Smooth muscle cell (in vitro differentiated cells): ENCODE measurements at regions not wholly inside any gene's neighbourhood (a gene's known extent, or its start where the extent isn't known, plus 50 kb on each side); places are given as distances from the start of the nearest gene placed in this dataset.
"Not testable (repeated sequence)": the region's sequence is repeated elsewhere in the genome, so short reads cannot be mapped to it uniquely, and the experiment has no call there.

Experiments used
- DNase-seq: peaks from one replicate; lab custom pipeline; 2025; ENCODE audit not compliant: unreplicated experiment; lab: John Stamatoyannopoulos, UW
- H2AFZ ChIP-seq: fragments of 200-600 bp; sonication (generic); 2 replicates; pipeline ENCODE4 v1.6.0; 2016; ENCODE audit warnings: antibody characterized with exemption, low read depth, mild to moderate bottlenecking
- H3F3A ChIP-seq: fragments of 200-600 bp; sonication (generic); 2 replicates; pipeline ENCODE4 v1.6.0; 2017; ENCODE audit warnings: antibody characterized with exemption, low read depth
- H3K27ac ChIP-seq: fragments of 200-600 bp; sonication (generic); 2 replicates; pipeline ENCODE4 v1.5.1; 2016; ENCODE audit warnings: low read depth, mild to moderate bottlenecking
- H3K27me3 ChIP-seq: fragments of 200-600 bp; sonication (generic); 2 replicates; pipeline ENCODE4 v1.6.1; 2016; ENCODE audit warnings: low read depth, mild to moderate bottlenecking
- H3K36me3 ChIP-seq: fragments of 200-600 bp; sonication (generic); 2 replicates; pipeline ENCODE4 v1.5.1; 2016; ENCODE audit warnings: low read depth
- H3K4me1 ChIP-seq: fragments of 200-600 bp; sonication (generic); 2 replicates; pipeline ENCODE4 v1.5.1; 2016; ENCODE audit warnings: low read depth
- H3K4me2 ChIP-seq: fragments of 200-600 bp; sonication (generic); 2 replicates; pipeline ENCODE4 v1.6.0; 2016; ENCODE audit warnings: mild to moderate bottlenecking
- H3K4me3 ChIP-seq: fragments of 200-600 bp; sonication (generic); 2 replicates; pipeline ENCODE4 v1.5.1; 2016; ENCODE audit warnings: mild to moderate bottlenecking
- H3K79me2 ChIP-seq: fragments of 200-600 bp; sonication (generic); 2 replicates; pipeline ENCODE4 v1.6.0; 2016; ENCODE audit warnings: low read depth, mild to moderate bottlenecking
- H3K9ac ChIP-seq: fragments of 200-600 bp; sonication (generic); 2 replicates; pipeline ENCODE4 v1.6.0; 2016; ENCODE audit warnings: low read depth
- H3K9me3 ChIP-seq: fragments of 200-600 bp; sonication (generic); replicated peaks from 2 replicates; pipeline ENCODE4 v1.5.1; 2016; ENCODE audit warnings: low read depth
- H4K20me1 ChIP-seq: fragments of 200-600 bp; sonication (generic); 2 replicates; pipeline ENCODE4 v1.6.0; 2016; ENCODE audit warnings: low read depth
- WGBS: methylation state at CpG from one replicate; pipeline ENCODE4 v1.1.7; 2016; ENCODE audit warnings: low lambda C conversion rate; 5-methylcytosine and 5-hydroxymethylcytosine counted together
- TF ChIP-seq, protein P1 (sequence below): fragments of 200-600 bp; sonication (generic); IDR thresholded peaks from 2 replicates; pipeline ENCODE4 v1.5.1; 2017; ENCODE audit warnings: borderline replicate concordance, mild to moderate bottlenecking, antibody characterized with exemption; ENCODE audit not compliant: insufficient read depth, poor library complexity, severe bottlenecking

- no peak overlapping the region for H3K4me2 ChIP-seq
- no peak overlapping the region for H3K9ac ChIP-seq
- no peaks in the 10 kb centered on the region for H3K9me3 ChIP-seq
- no peaks in the 10 kb centered on the region for H3K27me3 ChIP-seq
- no peak overlapping the region for H2AFZ ChIP-seq
- no peak overlapping the region for H3K27ac ChIP-seq
- no peak overlapping the region for H3K4me3 ChIP-seq
- DNase-seq = no peak
- H4K20me1 ChIP-seq = no peaks in the 10 kb centered on the region
- no peaks in the 10 kb centered on the region for H3K36me3 ChIP-seq
- TF ChIP-seq, protein P1, sequence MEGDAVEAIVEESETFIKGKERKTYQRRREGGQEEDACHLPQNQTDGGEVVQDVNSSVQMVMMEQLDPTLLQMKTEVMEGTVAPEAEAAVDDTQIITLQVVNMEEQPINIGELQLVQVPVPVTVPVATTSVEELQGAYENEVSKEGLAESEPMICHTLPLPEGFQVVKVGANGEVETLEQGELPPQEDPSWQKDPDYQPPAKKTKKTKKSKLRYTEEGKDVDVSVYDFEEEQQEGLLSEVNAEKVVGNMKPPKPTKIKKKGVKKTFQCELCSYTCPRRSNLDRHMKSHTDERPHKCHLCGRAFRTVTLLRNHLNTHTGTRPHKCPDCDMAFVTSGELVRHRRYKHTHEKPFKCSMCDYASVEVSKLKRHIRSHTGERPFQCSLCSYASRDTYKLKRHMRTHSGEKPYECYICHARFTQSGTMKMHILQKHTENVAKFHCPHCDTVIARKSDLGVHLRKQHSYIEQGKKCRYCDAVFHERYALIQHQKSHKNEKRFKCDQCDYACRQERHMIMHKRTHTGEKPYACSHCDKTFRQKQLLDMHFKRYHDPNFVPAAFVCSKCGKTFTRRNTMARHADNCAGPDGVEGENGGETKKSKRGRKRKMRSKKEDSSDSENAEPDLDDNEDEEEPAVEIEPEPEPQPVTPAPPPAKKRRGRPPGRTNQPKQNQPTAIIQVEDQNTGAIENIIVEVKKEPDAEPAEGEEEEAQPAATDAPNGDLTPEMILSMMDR = no peak
- H3F3A ChIP-seq = no peaks in the 10 kb centered on the region
- no peaks in the 10 kb centered on the region for H3K79me2 ChIP-seq
- 74% methylated on average over 5 of the region's 5 CpGs for WGBS
- H3K4me1 ChIP-seq = peaks cover 13% of the 10 kb centered on the region
These were observed 575.7 kb upstream of the CDH11 start for GRCh38 chr16:65697521-65697920.

DNA sequence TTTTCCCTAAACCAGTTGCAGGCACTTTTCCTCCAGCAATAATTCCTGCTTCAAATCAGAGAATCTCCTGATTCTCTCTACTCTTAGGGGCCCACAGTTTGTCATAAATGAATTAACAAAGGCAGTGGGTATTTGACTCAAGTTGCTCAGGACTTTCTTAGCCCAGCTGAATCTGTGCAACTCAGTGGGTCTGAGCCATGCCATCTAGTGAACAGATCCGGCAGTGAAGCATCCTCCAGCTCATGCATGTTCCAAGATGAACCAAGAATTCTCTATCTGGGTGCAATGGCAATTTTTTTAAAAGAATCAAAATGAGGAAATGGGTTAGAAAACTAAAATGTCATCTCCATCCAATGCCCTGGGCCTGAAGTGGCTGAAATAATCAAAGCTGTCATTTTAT is 575.2 kb upstream of the CDH11 start:
- TF ChIP-seq, protein P1 = no peak
- H3K4me3 ChIP-seq = no peak overlapping the region
- no peaks in the 10 kb centered on the region for H3F3A ChIP-seq
- H3K4me2 ChIP-seq = no peak overlapping the region
- no peaks in the 10 kb centered on the region for H3K27me3 ChIP-seq
- no peak for DNase-seq
- H3K36me3 ChIP-seq = no peaks in the 10 kb centered on the region
- 88% methylated on average over 1 of the region's 1 CpG for WGBS
- H4K20me1 ChIP-seq = no peaks in the 10 kb centered on the region
- H3K79me2 ChIP-seq = no peaks in the 10 kb centered on the region
- no peak overlapping the region for H3K9ac ChIP-seq
- no peak overlapping the region for H2AFZ ChIP-seq
- H3K9me3 ChIP-seq = no peaks in the 10 kb centered on the region
- no peak overlapping the region for H3K27ac ChIP-seq
- H3K4me1 ChIP-seq = peaks cover 13% of the 10 kb centered on the region

DNA sequence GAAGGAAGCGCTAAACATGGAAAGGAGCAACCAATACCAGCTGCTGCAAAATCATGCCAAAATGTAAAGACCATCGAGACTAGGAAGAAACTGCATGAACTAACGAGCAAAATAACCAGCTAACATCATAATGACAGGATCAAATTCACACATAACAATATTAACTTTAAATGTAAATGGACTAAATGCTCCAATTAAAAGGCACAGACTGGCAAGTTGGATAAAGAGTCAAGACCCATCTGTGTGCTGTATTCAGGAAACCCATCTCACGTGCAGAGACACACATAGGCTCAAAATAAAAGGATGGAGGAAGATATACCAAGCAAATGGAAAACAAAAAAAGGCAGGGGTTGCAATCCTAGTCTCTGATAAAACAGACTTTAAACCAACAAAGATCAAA is 570.0 kb upstream of the CDH11 start:
- H3K27ac ChIP-seq, DNase-seq, H3K27me3 ChIP-seq, H3K4me1 ChIP-seq, H3K4me2 ChIP-seq, H3K79me2 ChIP-seq, H3K36me3 ChIP-seq, H4K20me1 ChIP-seq, H3K9me3 ChIP-seq, H3K4me3 ChIP-seq, H2AFZ ChIP-seq, H3K9ac ChIP-seq, H3F3A ChIP-seq: not testable (repeated sequence)
- 93% methylated on average over 4 of the region's 4 CpGs for WGBS

DNA sequence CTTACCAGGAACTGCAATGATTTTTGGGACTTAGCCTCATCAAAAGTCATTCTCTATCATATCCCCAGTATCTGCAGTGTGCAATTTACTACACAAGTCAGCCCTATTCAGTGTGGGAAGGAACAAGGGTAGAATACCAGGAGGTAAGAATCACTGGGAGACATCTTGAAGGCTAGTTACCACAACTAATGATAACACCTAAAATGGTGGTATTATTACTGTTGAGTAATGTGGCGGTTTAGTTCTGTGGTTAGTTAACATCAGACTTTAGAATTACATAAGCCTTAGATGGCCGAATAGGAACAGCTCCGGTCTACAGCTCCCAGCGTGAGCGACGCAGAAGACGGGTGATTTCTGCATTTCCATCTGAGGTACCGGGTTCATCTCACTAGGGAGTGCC is 567.9 kb upstream of the CDH11 start:
- H3K27ac ChIP-seq = no peak overlapping the region
- TF ChIP-seq, protein P1 = no peak
- no peaks in the 10 kb centered on the region for H3K79me2 ChIP-seq
- H3K4me2 ChIP-seq = no peak overlapping the region
- no peaks in the 10 kb centered on the region for H3K9me3 ChIP-seq
- no peak for DNase-seq
- H2AFZ ChIP-seq = no peak overlapping the region
- no peak overlapping the region for H3K4me3 ChIP-seq
- no peaks in the 10 kb centered on the region for H4K20me1 ChIP-seq
- H3K27me3 ChIP-seq = no peaks in the 10 kb centered on the region
- 96% methylated on average over 8 of the region's 8 CpGs for WGBS
- H3F3A ChIP-seq = no peaks in the 10 kb centered on the region
- H3K4me1 ChIP-seq = no peaks in the 10 kb centered on the region
- no peaks in the 10 kb centered on the region for H3K36me3 ChIP-seq
- H3K9ac ChIP-seq = no peak overlapping the region
